ENCODE measurements at regions not wholly inside any gene's neighbourhood (a gene's known extent, or its start where the extent isn't known, plus 50 kb on each side); places are given as distances from the start of the nearest gene placed in this dataset.
"Not testable (repeated sequence)": the region's sequence is repeated elsewhere in the genome, so short reads cannot be mapped to it uniquely, and the experiment has no call there.

DNA sequence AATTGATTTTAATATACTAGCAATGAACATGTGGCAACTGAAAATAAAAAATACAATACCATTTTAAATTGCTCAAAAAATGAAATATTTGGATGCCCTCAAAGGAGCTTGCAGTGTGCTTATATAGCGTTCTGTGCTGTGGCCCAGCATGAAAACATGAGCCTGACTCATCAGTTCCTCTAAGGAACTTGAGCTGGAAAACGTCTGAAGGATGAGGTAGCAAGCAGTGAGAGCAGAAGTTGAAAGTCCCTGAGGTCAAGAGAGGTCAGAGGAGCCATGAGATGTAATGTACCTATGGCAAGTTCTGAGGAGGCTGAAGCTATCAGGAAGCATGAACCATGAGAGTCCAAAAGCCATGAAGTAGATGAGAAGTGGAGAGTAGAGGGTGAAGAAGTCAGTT, 59.7 kb downstream of the HMGB3 start:
- DNase-seq (ENCODE audit: low read depth in 2 of 3, low spot score in 1 of 3), result no peak

DNA sequence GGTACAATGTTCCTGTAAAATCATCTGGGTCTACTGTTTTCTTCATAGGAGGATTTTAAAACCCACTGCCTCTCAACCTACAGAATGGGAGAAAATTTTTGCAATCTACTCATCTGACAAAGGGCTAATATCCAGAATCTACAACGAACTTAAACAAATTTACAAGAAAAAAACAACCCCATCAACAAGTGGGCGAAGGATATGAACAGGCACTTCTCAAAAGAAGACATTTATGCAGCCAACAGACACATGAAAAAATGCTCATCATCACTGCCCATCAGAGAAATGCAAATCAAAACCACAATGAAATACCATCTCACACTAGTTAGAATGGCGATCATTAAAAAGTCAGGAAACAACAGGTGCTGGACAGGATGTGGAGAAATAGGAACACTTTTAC, 83.2 kb downstream of the HMGB3 start:
- not testable (repeated sequence) for DNase-seq (ENCODE audit: low read depth in 2 of 3, low spot score in 1 of 3)

DNA sequence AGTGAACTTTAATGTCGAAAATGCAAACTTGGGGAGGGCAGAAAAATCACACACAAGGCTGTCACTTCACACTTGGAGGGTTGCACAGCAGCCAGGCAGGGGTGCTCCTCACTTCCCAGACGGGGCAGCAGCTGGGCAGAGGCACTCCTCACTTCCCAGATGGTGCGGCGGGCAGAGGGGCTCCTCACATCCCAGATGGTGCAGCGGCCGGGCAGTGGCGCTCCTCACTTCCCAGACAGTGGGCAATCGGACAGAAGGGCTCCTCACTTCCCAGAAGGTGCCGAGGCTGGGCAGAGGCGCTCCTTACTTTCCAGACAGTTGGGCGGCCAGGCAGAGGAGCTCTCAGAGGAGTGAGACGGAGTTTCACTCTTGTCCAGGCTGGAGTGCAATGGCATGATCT, 90.6 kb downstream of the HMGB3 start:
- DNase-seq (ENCODE audit: low read depth in 2 of 3, low spot score in 1 of 3), result no peak

DNA sequence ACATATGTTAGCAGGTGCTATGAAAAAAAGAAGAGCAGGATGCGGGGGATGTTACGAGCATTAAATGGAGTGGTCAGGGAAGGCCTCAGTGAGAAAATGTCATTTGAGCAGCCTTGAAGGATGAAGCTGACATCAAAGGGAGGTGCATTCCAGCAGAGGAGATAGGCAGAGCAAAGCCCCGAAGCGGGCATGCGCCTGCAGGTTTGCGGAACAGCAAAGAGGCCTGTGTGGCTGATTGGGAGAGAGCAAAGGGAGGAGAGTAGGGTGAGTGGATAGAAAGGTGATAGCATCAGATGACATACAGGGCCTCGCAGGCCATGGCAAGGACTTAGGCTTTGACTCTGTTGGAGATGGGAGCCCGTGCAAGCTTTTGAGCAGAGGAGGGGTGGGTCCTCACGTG, 95.4 kb upstream of the GPR50 start:
- no peak for DNase-seq (ENCODE audit: low read depth in 2 of 3, low spot score in 1 of 3)

DNA sequence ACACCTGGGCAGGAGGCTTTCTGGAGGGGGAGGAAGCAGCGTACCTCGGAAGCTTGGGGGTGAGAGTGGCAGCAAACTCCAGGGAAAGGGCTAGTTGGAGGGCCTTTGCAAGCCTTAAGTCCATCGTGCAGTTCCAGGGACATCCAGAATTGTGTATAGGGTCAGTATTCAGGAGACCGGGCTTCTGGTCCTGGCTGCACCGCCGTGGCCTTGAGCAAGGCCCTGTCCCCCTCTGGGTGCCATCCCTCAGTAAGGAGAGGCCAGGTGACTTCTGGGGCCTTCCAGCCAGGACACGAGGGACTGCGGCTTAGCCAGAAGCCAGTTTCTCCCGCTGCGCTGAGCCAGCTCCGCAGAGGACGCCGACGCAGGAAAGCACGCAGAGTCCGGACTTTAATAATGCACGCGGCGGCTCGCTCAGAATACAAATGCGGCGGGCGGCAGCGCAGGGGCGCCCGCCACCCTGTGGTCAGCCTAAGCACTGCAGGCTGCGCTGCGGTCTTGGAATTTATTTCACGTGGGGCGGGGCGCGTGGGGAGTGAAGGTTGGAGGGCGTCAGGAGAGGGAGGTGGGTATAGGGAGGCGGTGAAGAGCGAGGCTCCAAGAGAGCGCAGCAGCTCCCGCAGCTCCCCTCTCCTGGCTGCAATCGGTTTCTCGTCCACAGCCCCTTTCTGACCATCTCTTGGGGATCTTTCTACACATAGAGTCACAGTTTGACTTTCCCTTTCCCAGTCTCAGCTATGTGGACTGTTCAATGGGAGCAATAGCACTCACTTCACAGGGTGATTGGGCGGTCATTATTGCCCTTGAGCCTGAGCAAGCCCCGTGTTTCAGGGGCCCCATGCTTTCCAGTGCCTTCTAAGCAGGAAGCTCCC, 94.1 kb upstream of the GPR50 start:
- peak; percentile 31 to 53 (median 51) for DNase-seq (ENCODE audit: low read depth in 2 of 3, low spot score in 1 of 3)

DNA sequence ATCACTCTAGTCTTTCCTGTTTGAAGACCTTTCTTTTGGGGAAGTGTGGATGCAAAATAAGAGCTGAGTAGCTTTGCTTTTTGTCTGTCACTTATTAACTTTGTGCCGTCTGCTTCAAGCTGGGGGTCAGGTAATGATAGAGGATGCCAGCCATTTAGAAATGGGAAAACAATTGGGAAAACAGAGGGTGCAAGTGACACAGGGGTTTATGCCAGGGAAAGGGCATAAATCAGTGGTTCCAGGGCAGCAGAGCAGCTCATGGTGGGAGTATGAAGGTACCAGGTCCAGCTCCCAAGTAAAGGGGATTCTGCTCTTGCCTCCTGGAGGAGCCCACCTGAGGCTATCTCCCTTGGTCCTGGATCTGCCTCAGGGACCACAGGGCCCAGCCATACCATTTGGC, 91.9 kb upstream of the GPR50 start:
- no peak for DNase-seq (ENCODE audit: low read depth in 2 of 3, low spot score in 1 of 3)

DNA sequence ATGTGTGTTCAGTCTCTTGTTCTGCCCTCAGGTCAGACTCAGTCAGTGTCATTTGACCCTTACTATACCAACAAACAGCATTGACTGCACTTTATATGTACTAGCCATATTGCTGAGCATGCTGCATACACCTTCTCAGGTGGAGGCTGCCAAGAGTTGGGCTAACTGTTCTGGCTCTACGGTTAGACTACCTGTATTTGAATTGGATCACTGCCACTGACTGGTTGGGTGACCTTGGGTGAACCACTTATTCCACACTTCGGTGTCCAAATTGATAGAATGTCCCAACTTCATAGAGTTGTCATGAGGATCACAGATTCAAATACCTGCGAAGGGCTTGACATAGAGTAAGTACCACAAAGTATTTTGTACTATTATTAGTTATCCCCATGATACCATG, 91.2 kb upstream of the GPR50 start:
- DNase-seq (ENCODE audit: low read depth in 2 of 3, low spot score in 1 of 3), result no peak

DNA sequence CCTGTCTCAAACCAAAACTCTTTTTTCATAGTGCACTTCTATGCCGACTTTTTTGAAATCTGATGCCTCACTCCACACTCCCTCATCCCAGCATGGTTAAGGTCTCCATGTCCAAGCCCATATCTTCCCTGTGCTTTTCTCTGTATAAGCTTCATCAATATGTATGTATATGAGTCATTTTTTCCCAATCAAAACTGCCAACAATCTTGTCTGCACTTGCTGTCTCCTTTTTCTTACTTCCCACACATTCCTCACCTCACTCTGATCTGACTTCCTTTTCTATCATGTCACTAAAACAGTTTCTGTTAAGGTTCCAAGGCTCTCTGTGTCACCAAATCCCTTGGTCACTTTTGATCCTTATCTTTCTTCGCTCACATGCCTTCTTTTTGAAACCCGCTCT, 88.2 kb upstream of the GPR50 start:
- DNase-seq (ENCODE audit: low read depth in 2 of 3, low spot score in 1 of 3), result no peak

DNA sequence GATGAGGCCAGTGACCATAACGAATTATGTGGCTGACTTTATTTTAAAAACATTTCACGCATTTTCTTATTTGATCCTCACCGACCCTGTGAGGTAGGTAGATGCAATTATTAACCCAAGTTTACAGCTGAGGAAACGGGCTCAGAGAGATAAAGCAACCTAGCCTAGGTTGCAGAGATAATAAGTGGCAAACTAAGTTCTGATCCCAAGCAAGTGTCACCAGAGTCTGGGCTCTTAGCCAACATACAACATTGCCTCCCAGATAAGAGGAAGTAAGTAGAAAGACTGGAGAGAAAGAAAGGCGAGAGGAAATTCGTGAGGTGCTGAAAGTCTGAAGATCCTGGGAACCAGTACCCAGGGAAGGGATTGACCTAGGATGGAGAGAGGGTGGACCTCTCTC, 77.4 kb upstream of the GPR50 start:
- no peak for DNase-seq (ENCODE audit: low read depth in 2 of 3, low spot score in 1 of 3)

DNA sequence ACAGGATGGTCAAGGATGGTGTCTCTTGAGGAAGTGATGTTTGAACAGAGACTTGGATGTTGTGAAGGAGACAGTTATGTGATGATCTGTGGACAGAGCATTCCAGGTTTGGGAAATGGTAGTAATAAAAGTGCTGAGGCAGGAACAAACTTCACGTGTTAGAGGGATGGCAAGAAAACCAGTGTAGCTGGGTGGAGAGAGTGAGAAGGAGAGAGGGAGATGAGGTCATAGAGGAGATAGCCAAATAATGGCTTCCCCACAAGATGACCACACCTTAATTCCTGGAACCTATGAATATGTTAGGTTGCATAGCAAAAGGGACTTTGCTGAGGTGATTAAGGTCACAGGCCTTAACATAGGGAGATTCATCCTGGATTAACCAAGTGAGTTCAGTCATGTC, 75.6 kb upstream of the GPR50 start:
- DNase-seq (ENCODE audit: low read depth in 2 of 3, low spot score in 1 of 3), result no peak

DNA sequence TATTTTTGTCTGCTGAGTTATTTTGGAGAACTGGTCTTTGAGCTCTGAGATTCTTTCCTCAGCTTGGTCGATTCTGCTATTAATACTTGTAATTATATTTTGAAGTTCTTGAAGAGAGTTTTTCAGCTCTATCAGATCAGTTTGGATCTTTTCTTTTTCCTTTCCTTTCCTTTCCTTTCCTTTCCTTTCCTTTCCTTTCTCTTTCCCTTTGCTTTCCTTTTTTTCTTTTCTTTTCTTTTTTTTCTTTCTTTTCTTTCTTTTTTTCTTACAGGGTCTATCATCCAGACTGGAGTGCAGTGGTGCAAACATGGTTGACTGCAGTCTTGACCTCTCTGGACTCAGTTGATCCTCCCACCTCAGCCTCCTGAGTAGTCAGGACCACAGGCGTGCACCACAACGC, 63.2 kb upstream of the GPR50 start:
- DNase-seq (ENCODE audit: low read depth in 2 of 3, low spot score in 1 of 3), result not testable (repeated sequence)

Data from stimulated activated CD4-positive, alpha-beta T cell treated with anti-CD3 and anti-CD28 coated beads, Interleukin-12 subunit alpha, Interleukin-12 subunit beta, amount 100 ng/mL, for 48 hours (primary cell).